Panc1 (cell line): ENCODE measurements at regions not wholly inside any gene's neighbourhood (a gene's known extent, or its start where the extent isn't known, plus 50 kb on each side); places are given as distances from the start of the nearest gene placed in this dataset.

ENCODE experiments used
- ATAC-seq: fragments of 200-7000 bp; cut with Tn5 transposase; 2 replicates; pipeline ENCODE4 v1.9.1; 2020; ENCODE audit warnings: mild to moderate bottlenecking, moderate library complexity
- BruUV-seq: library from RNA; stranded (reverse); fragments of 400-500 nt; replicated peaks from 2 replicates; lab custom pipeline; 2021; lab: Mats Ljungman, UMichigan
- CTCF ChIA-PET: fragments of 300-600 bp; sonication (Branson Sonifier 250); formaldehyde crosslinking; loops from one replicate; lab custom pipeline; 2022; ENCODE audit warnings: antibody characterized with exemption; lab: Charles Lee
- POLR2A ChIA-PET: fragments of 300-600 bp; sonication (Branson Sonifier 250); formaldehyde crosslinking; loops from one replicate; lab custom pipeline; 2022; ENCODE audit warnings: antibody characterized with exemption; lab: Charles Lee
- DNase-seq: peaks from one replicate; pipeline ENCODE4 v3.0.0-alpha.2; 2010; ENCODE audit warnings: low read depth, low spot score
- H3K27ac ChIP-seq: 2 replicates; pipeline ENCODE4 v1.5.1; 2011; ENCODE audit warnings: mild to moderate bottlenecking, low read length, inconsistent platforms
- H3K27me3 ChIP-seq: fragments of 200-500 bp; sonication (Bioruptor generic); 2 replicates; pipeline ENCODE4 v1.6.0; 2014; ENCODE audit warnings: low read length, inconsistent platforms; ENCODE audit not compliant: control insufficient read depth, insufficient read depth
- H3K36me3 ChIP-seq: fragments of 200-500 bp; sonication (Bioruptor generic); 2 replicates; pipeline ENCODE4 v1.5.1; 2014; ENCODE audit warnings: inconsistent platforms, mild to moderate bottlenecking, low read length, moderate library complexity; ENCODE audit not compliant: control insufficient read depth, insufficient read depth
- H3K4me1 ChIP-seq: 2 replicates; pipeline ENCODE4 v1.5.1; 2011; ENCODE audit warnings: inconsistent platforms, mild to moderate bottlenecking, low read length, moderate library complexity; ENCODE audit not compliant: control insufficient read depth, insufficient read depth
- H3K4me3 ChIP-seq, 2 experiments: 2 replicates each; pipeline ENCODE4 v1.5.1; 2011 to 2012; ENCODE audit warnings: low read depth in 2 of 2, low read length in 2 of 2, mild to moderate bottlenecking in 2 of 2, inconsistent platforms in 1 of 2, moderate library complexity in 1 of 2
- H3K9me3 ChIP-seq: fragments of 200-500 bp; sonication (Bioruptor generic); 2 replicates; pipeline ENCODE4 v1.5.1; 2014; ENCODE audit warnings: low read depth, mild to moderate bottlenecking, inconsistent platforms, low read length, moderate library complexity; ENCODE audit not compliant: control insufficient read depth, insufficient read depth
- POLR2AphosphoS5 ChIP-seq: IDR thresholded peaks from 2 replicates; pipeline ENCODE4 v1.6.1; 2012; ENCODE audit warnings: mild to moderate bottlenecking, low read depth, low read length, moderate library complexity
- SIN3A ChIP-seq: IDR thresholded peaks from 2 replicates; pipeline ENCODE4 v1.6.1; 2012; ENCODE audit warnings: low read depth, mild to moderate bottlenecking, low read length, moderate library complexity, borderline replicate concordance; ENCODE audit not compliant: insufficient read depth
- TCF7L2 ChIP-seq: IDR thresholded peaks from 2 replicates; pipeline ENCODE4 v1.6.1; 2011; ENCODE audit warnings: mild to moderate bottlenecking, low read depth, low read length, inconsistent platforms
- in situ Hi-C: cut with HindIII; loops from 2 replicates; pipeline ENCODE4 v1.10.0; 2016; ENCODE audit warnings: low sequenced_read_pairs, low pct_unique_long_range_greater_than_20kb
- intact Hi-C: fragments of 100-400 bp; cut with micrococcal nuclease; formaldehyde crosslinking; loops from one replicate; pipeline ENCODE4 v1.10.0; 2022; ENCODE audit not compliant: unreplicated experiment
- TF ChIP-seq, protein P1 (sequence below): fragments of 450-650 bp; IDR thresholded peaks from 2 replicates; pipeline ENCODE4 v1.5.1; 2017; ENCODE audit warnings: mild to moderate bottlenecking
- TF ChIP-seq, protein P2 (sequence below), 2 experiments: IDR thresholded peaks; 2 replicates each; pipeline ENCODE4 v1.6.1; 2011 to 2012; ENCODE audit warnings: low read depth in 2 of 2, control low read depth in 1 of 2, low read length in 1 of 2, mild to moderate bottlenecking in 1 of 2, moderate library complexity in 1 of 2; ENCODE audit not compliant: insufficient read depth in 1 of 2

DNA sequence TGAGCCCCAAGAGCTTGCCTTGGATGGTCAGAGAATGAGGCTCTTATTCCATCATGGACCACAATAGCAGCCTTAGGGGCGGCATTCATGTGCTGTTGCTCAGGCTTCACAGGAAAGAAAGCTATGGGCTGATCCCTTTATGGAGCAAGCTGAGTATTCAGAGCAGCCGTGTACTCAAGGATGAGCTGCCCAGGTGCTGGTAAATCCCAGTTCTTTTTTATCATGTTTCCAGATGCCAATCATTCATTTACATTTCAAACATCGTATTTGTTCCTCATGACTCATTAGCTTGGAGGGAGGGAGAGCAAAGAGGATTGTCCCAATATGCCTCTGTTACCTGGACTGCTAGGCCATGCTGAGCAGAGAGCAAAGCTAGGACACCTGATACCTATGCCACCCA is 475.7 kb downstream of the SHISA9 start:
- ATAC-seq = no peak

DNA sequence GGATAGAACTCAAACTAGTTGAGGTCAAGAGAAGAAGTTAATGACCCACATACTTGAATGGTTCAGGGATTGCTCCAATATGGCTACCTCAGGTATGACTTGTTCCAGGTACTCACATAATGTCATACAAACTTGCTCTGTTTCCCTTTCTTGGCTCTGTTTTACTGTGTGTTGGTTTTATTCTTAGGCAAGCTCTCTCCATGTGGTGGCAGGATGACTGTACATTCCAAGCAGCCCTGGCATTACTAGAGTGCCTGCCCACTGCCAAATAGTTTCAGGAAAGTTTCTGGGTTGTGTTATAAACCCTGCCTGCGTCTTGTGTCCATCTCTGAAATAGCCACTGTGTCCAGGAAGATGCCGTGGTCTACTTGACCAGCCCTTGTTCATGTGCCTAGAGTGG is 476.8 kb downstream of the SHISA9 start:
- no peak for ATAC-seq
- Histone ChIP-seq H3K4me3 (no peak overlapping the region), H3K4me1 (no peaks in the 10 kb centered on the region), H3K9me3 (no peaks in the 10 kb centered on the region), H3K27ac (no peak overlapping the region), H3K27me3 (no peaks in the 10 kb centered on the region), H3K36me3 (no peaks in the 10 kb centered on the region)
- BruUV-seq = no TSS peak
- no peak for DNase-seq
- TF ChIP-seq, protein P1, sequence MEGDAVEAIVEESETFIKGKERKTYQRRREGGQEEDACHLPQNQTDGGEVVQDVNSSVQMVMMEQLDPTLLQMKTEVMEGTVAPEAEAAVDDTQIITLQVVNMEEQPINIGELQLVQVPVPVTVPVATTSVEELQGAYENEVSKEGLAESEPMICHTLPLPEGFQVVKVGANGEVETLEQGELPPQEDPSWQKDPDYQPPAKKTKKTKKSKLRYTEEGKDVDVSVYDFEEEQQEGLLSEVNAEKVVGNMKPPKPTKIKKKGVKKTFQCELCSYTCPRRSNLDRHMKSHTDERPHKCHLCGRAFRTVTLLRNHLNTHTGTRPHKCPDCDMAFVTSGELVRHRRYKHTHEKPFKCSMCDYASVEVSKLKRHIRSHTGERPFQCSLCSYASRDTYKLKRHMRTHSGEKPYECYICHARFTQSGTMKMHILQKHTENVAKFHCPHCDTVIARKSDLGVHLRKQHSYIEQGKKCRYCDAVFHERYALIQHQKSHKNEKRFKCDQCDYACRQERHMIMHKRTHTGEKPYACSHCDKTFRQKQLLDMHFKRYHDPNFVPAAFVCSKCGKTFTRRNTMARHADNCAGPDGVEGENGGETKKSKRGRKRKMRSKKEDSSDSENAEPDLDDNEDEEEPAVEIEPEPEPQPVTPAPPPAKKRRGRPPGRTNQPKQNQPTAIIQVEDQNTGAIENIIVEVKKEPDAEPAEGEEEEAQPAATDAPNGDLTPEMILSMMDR = no peak
- intact Hi-C loops = no loop called here
- ChIA-PET CTCF (no interaction called here), POLR2A (no interaction called here)
- in situ Hi-C loops = no loop called here

More for the DNA sequence above, 475.7 kb downstream of the SHISA9 start:
- Histone ChIP-seq H3K27me3 (no peaks in the 10 kb centered on the region), H3K9me3 (no peaks in the 10 kb centered on the region), H3K4me1 (no peaks in the 10 kb centered on the region), H3K27ac (no peak overlapping the region), H3K36me3 (no peaks in the 10 kb centered on the region), H3K4me3 (no peak overlapping the region)
- POLR2A ChIA-PET = no interaction called here
- TF ChIP-seq, protein P2, sequence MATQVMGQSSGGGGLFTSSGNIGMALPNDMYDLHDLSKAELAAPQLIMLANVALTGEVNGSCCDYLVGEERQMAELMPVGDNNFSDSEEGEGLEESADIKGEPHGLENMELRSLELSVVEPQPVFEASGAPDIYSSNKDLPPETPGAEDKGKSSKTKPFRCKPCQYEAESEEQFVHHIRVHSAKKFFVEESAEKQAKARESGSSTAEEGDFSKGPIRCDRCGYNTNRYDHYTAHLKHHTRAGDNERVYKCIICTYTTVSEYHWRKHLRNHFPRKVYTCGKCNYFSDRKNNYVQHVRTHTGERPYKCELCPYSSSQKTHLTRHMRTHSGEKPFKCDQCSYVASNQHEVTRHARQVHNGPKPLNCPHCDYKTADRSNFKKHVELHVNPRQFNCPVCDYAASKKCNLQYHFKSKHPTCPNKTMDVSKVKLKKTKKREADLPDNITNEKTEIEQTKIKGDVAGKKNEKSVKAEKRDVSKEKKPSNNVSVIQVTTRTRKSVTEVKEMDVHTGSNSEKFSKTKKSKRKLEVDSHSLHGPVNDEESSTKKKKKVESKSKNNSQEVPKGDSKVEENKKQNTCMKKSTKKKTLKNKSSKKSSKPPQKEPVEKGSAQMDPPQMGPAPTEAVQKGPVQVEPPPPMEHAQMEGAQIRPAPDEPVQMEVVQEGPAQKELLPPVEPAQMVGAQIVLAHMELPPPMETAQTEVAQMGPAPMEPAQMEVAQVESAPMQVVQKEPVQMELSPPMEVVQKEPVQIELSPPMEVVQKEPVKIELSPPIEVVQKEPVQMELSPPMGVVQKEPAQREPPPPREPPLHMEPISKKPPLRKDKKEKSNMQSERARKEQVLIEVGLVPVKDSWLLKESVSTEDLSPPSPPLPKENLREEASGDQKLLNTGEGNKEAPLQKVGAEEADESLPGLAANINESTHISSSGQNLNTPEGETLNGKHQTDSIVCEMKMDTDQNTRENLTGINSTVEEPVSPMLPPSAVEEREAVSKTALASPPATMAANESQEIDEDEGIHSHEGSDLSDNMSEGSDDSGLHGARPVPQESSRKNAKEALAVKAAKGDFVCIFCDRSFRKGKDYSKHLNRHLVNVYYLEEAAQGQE (IDR thresholded peaks at IDR 0.05; ENCODE audit: insufficient read depth in 1 of 2, low read depth in 2 of 2, low read length in 1 of 2) = no peak
- TF ChIP-seq, protein P1 = no peak
- CTCF ChIA-PET = no interaction called here
- intact Hi-C loops (no loop called here), in situ Hi-C loops (no loop called here)
- no peak for DNase-seq
- no TSS peak for BruUV-seq

DNA sequence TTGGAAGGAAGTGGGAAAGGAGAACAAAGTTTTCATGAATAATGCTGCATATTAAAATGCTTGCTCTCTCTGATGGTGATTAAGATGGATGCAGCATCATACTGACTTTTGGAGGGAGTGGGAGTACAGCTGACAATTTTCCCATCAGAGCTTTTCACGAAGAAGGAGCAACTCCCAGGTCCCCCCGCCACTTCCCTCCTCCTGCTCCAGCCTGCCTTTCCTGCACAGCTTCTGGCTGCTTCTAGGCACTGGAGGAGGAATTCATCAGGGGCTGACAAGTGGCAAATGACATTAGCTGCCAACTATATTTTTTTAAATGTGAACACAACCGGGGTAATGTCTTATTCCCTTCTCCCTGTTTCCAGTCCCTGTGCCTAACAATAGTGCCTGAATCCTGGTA is 477.9 kb downstream of the SHISA9 start:
- ChIA-PET CTCF (no interaction called here), POLR2A (no interaction called here)
- H3K4me1 ChIP-seq = no peaks in the 10 kb centered on the region
- H3K36me3 ChIP-seq = no peaks in the 10 kb centered on the region
- H3K27ac ChIP-seq = no peak overlapping the region
- no peaks in the 10 kb centered on the region for H3K27me3 ChIP-seq
- DNase-seq (no peak), ATAC-seq (no peak)
- H3K9me3 ChIP-seq = no peaks in the 10 kb centered on the region; the same call in 1 of the 2 replicates
- H3K4me3 ChIP-seq = no peak overlapping the region
- BruUV-seq = no TSS peak
- in situ Hi-C loops (no loop called here), intact Hi-C loops (no loop called here)
- TF ChIP-seq POLR2AphosphoS5 = no peak
- TF ChIP-seq, protein P2 (IDR thresholded peaks at IDR 0.05; ENCODE audit: insufficient read depth in 1 of 2, low read depth in 2 of 2, low read length in 1 of 2) = no peak
- no peak for TF ChIP-seq TCF7L2
- TF ChIP-seq, protein P1 = no peak
- TF ChIP-seq SIN3A = no peak
